HEK293T (cell line): ENCODE measurements at regions not wholly inside any gene's neighbourhood (a gene's known extent, or its start where the extent isn't known, plus 50 kb on each side); places are given as distances from the start of the nearest gene placed in this dataset.

ENCODE experiments used
- BHLHE40 ChIP-seq: fragments of 450-650 bp; IDR thresholded peaks from 2 replicates; pipeline ENCODE4 v1.6.1; 2016; ENCODE audit warnings: mild to moderate bottlenecking, moderate library complexity, borderline replicate concordance
- FOXM1 ChIP-seq: fragments of 450-650 bp; IDR thresholded peaks from 2 replicates; pipeline ENCODE4 v1.6.1; 2017; ENCODE audit warnings: mild to moderate bottlenecking, borderline replicate concordance
- SP1 ChIP-seq: fragments of 450-650 bp; IDR thresholded peaks from 2 replicates; pipeline ENCODE4 v1.6.1; 2017
- SUZ12 ChIP-seq: fragments of 450-650 bp; IDR thresholded peaks from 2 replicates; pipeline ENCODE4 v1.6.1; 2016; ENCODE audit warnings: mild to moderate bottlenecking

DNA sequence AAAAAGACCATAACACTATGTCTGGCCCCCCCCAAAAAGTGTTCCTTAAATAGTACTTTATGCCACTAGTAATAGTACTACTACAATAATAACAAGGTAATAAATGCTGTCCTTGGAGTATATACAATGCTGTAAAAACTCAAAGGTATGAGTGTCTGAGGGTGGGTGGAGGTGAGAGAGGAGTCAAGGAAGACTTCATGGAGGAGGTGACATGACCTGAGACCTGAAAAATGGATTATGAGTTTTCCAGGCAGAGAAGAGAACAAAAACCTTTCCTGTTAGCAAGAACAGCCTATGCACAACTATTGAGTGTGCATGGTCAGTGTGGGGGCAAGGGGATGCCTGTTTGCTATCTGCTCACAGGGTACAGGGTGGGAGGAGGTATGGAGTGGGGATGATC, 290.2 kb upstream of the USP24 start:
- TF ChIP-seq SP1 (no peak), BHLHE40 (no peak), FOXM1 (no peak), SUZ12 (no peak)
